ENCODE measurements at regions not wholly inside any gene's neighbourhood (a gene's known extent, or its start where the extent isn't known, plus 50 kb on each side); places are given as distances from the start of the nearest gene placed in this dataset.

GRCh38 chr5:45042283-45042682 lies 233.5 kb downstream of the MRPS30 start:
- POLR2A ChIA-PET = no interaction called here
- H3K4me2 ChIP-seq (ENCODE audit: insufficient read depth, low read length) = no peak overlapping the region

More at GRCh38 chr5:45042283-45042682, 233.5 kb downstream of the MRPS30 start:
- no peaks in the 10 kb centered on the region for H3K27me3 ChIP-seq (ENCODE audit: control insufficient read depth in 2 of 2, insufficient read depth in 2 of 2, low read length in 2 of 2)
- no peak overlapping the region for H3K4me3 ChIP-seq (replicated peaks in 1 of 3; ENCODE audit: insufficient read depth in 1 of 3, low read depth in 1 of 3, low read length in 3 of 3)
- no peaks in the 10 kb centered on the region for H4K20me1 ChIP-seq (replicated peaks; ENCODE audit: control insufficient read depth, extremely low read depth, insufficient read depth, low read length)
- H2AFZ ChIP-seq (ENCODE audit: low read depth, low read length) = no peak overlapping the region
- CTCF ChIA-PET = no interaction called here
- TF ChIP-seq CTCF (IDR thresholded peaks at IDR 0.05; ENCODE audit: extremely low read depth in 1 of 2, insufficient read depth in 1 of 2, low read depth in 1 of 2, low read length in 2 of 2) = no peak
- TF ChIP-seq FOS (IDR thresholded peaks at IDR 0.05; ENCODE audit: borderline replicate concordance, insufficient read depth, low read length) = no peak
- no peak for TF ChIP-seq MAX (IDR thresholded peaks at IDR 0.05; ENCODE audit: insufficient read depth, insufficient read length)
- TF ChIP-seq EZH2 (IDR thresholded peaks at IDR 0.05; ENCODE audit: borderline replicate concordance, low read depth, low read length, severe bottlenecking) = no peak
- no peak for TF ChIP-seq MYC (IDR thresholded peaks at IDR 0.05; ENCODE audit: low read depth, low read length)
- H3K9ac ChIP-seq (replicated peaks; ENCODE audit: extremely low read depth, insufficient read depth, low read length) = no peak overlapping the region
- BruUV-seq (replicated peaks) = no TSS peak
- H3K9me3 ChIP-seq (replicated peaks; ENCODE audit: control insufficient read depth, insufficient read depth, low read length) = no peaks in the 10 kb centered on the region
- DNase-seq (ENCODE audit: low read depth, low spot score) (no peak), FAIRE-seq (no peak)
- no peak overlapping the region for H3K27ac ChIP-seq (ENCODE audit: insufficient read depth, low read depth, low read length)
- H3K4me1 ChIP-seq (ENCODE audit: control insufficient read depth, extremely low read depth, insufficient read depth, low read length) = no peaks in the 10 kb centered on the region
- H3K36me3 ChIP-seq (ENCODE audit: control insufficient read depth in 2 of 2, extremely low read depth in 1 of 2, insufficient read depth in 2 of 2, low read length in 2 of 2) = no peaks in the 10 kb centered on the region
- H3K9me1 ChIP-seq (replicated peaks; ENCODE audit: control insufficient read depth, extremely low read depth, insufficient read depth, low read length) = no peaks in the 10 kb centered on the region
- no peaks in the 10 kb centered on the region for H3K79me2 ChIP-seq (ENCODE audit: control insufficient read depth, insufficient read depth, low read length)
- intact Hi-C loops (cut with micrococcal nuclease) = no loop called here
- dilution Hi-C loops (cut with MboI; ENCODE audit: extremely low pct_ligation_motif_present, low sequenced_read_pairs) = no loop called here
